ENCODE measurements at regions not wholly inside any gene's neighbourhood (a gene's known extent, or its start where the extent isn't known, plus 50 kb on each side); places are given as distances from the start of the nearest gene placed in this dataset.

GRCh38 chr1:55400508-55400907, 185.3 kb upstream of the USP24 start:
- Histone ChIP-seq H3K56ac (ENCODE audit: insufficient read length, low read depth, low read length) (no peak overlapping the region), H4K20me1 (ENCODE audit: control insufficient read depth, insufficient read depth, insufficient read length) (no peaks in the 10 kb centered on the region), H4K5ac (ENCODE audit: insufficient read length, low read depth, low read length) (no peak overlapping the region), H2AK5ac (ENCODE audit: insufficient read length, low read length) (no peak overlapping the region), H3K18ac (ENCODE audit: insufficient read length, low read depth, low read length) (no peak overlapping the region), H2BK12ac (ENCODE audit: insufficient read length, low read depth, low read length) (no peak overlapping the region), H3K23me2 (ENCODE audit: insufficient read length, low read depth, low read length, poor library complexity, severe bottlenecking) (no peaks in the 10 kb centered on the region), H3K9me3 (ENCODE audit: control insufficient read depth, low read depth, low read length) (no peaks in the 10 kb centered on the region), H2BK5ac (ENCODE audit: insufficient read length, low read length) (no peak overlapping the region), H3K79me2 (ENCODE audit: insufficient read depth, low read length) (no peaks in the 10 kb centered on the region), H3K9ac (ENCODE audit: extremely low read depth, insufficient read length, low read length) (no peak overlapping the region), H3K27me3 (ENCODE audit: insufficient read depth, low read length) (no peaks in the 10 kb centered on the region), H3K79me1 (ENCODE audit: insufficient read depth, low read depth, low read length, poor library complexity, severe bottlenecking) (no peaks in the 10 kb centered on the region), H4K8ac (replicated peaks; ENCODE audit: insufficient read length, low read depth, low read length) (no peak overlapping the region), H2BK15ac (ENCODE audit: low read depth, low read length) (no peak overlapping the region), H4K91ac (ENCODE audit: insufficient read length, low read depth, low read length) (no peak overlapping the region), H3T11ph (ENCODE audit: low read length) (no peak overlapping the region), H3K23ac (ENCODE audit: insufficient read length, low read depth, low read length) (no peak overlapping the region), H3K4me1 (ENCODE audit: insufficient read depth, low read length) (no peaks in the 10 kb centered on the region), H2BK20ac (ENCODE audit: low read depth, low read length, poor library complexity, severe bottlenecking) (no peak overlapping the region), H3K4ac (ENCODE audit: low read depth, low read length) (no peak overlapping the region), H3K14ac (ENCODE audit: insufficient read depth, low read length) (no peak overlapping the region), H3K4me2 (ENCODE audit: insufficient read depth, insufficient read length, low read length) (no peak overlapping the region), H3K27ac (ENCODE audit: insufficient read length, low read depth, low read length) (no peak overlapping the region), H2AFZ (ENCODE audit: low read length) (no peak overlapping the region), H2BK120ac (ENCODE audit: low read depth, low read length, poor library complexity, severe bottlenecking) (no peak overlapping the region)
- WGBS (ENCODE audit: extremely low coverage, insufficient read length, low lambda C conversion rate): no CpG with 5 or more reads among the region's 8 CpGs
- Mint-ChIP-seq H3K27me3 (ENCODE audit: low read depth) (peaks cover 2% of the 10 kb centered on the region), H3K4me3 (no peak overlapping the region), H3K9me3 (no peaks in the 10 kb centered on the region; a peak in 1 of 5 replicates), H3K27ac (no peak overlapping the region), H3K36me3 (ENCODE audit: insufficient read depth in 1 of 3, low read depth in 3 of 3) (no peaks in the 10 kb centered on the region), H3K4me1 (peaks cover 3 to 5% of the 10 kb centered on the region in 2 experiments; a peak in 3 of 4 replicates)
- no peak for TF ChIP-seq CTCF (conservative IDR thresholded peaks at IDR 0.05)
- DNase-seq: no peak

Data from H9 (cell line).